H1 (cell line): ENCODE measurements at regions not wholly inside any gene's neighbourhood (a gene's known extent, or its start where the extent isn't known, plus 50 kb on each side); places are given as distances from the start of the nearest gene placed in this dataset.

Experiments used
- ASH2L ChIP-seq: fragments of 200-600, 300-600 bp; sonication (generic); IDR thresholded peaks from one replicate; pipeline ENCODE4 v1.7.1; 2017; ENCODE audit warnings: low read length
- BRCA1 ChIP-seq: IDR thresholded peaks from 2 replicates; pipeline ENCODE4 v1.6.1; 2012; ENCODE audit warnings: low read depth, low read length, improper control_type of control experiment
- CHD7 ChIP-seq: fragments of 300-600 bp; sonication (generic); IDR thresholded peaks from 2 replicates; pipeline ENCODE4 v1.7.1; 2012; ENCODE audit warnings: low read length, moderate library complexity, mild to moderate bottlenecking, inconsistent platforms; ENCODE audit not compliant: insufficient replicate concordance
- FOSL1 ChIP-seq: IDR thresholded peaks from 2 replicates; pipeline ENCODE4 v1.6.1; 2011; ENCODE audit warnings: mild to moderate bottlenecking, low read depth, low read length, moderate library complexity; ENCODE audit not compliant: insufficient read depth
- KDM4A ChIP-seq: IDR thresholded peaks from one replicate; pipeline ENCODE4 v1.7.1; 2012; ENCODE audit warnings: low read depth, mild to moderate bottlenecking, moderate library complexity, low read length, inconsistent platforms; ENCODE audit not compliant: severe bottlenecking
- NANOG ChIP-seq: IDR thresholded peaks from 2 replicates; pipeline ENCODE4 v1.6.1; 2011; ENCODE audit warnings: low read length, low read depth, mild to moderate bottlenecking, inconsistent platforms; ENCODE audit not compliant: insufficient read depth, poor library complexity, severe bottlenecking
- RAD21 ChIP-seq, 2 experiments: IDR thresholded peaks in 1 of 2; conservative IDR thresholded peaks in 1 of 2; 2 replicates each; pipeline ENCODE4 v1.6.1; 2011; ENCODE audit warnings: low read depth in 2 of 2, low read length in 2 of 2, improper control_type of control experiment in 1 of 2, inconsistent platforms in 1 of 2, mild to moderate bottlenecking in 1 of 2, moderate library complexity in 1 of 2
- SIN3A ChIP-seq, 2 experiments: IDR thresholded peaks in 1 of 2; conservative IDR thresholded peaks in 1 of 2; 2 replicates each; pipeline ENCODE4 v1.6.1; 2011 to 2012; ENCODE audit warnings: low read length in 2 of 2, improper control_type of control experiment in 1 of 2, low read depth in 1 of 2, mild to moderate bottlenecking in 1 of 2
- SIX5 ChIP-seq: IDR thresholded peaks from 2 replicates; pipeline ENCODE4 v1.6.1; 2011; ENCODE audit warnings: mild to moderate bottlenecking, low read depth, low read length
- SP1 ChIP-seq: IDR thresholded peaks from 2 replicates; pipeline ENCODE4 v1.6.1; 2011; ENCODE audit warnings: low read depth, low read length
- SRF ChIP-seq: IDR thresholded peaks from 2 replicates; pipeline ENCODE4 v1.6.1; 2011; ENCODE audit warnings: mild to moderate bottlenecking, low read depth, low read length, moderate library complexity

GRCh38 chr18:71362140-71362539, 1073.3 kb downstream of the SOCS6 start (continued):
- TF ChIP-seq CHD7 (no peak), SRF (no peak), RAD21 (IDR thresholded peaks at IDR 0.05 in 1 of 2, conservative IDR thresholded peaks at IDR 0.05 in 1 of 2; ENCODE audit: low read depth in 2 of 2, low read length in 2 of 2) (no peak), NANOG (no peak), SIX5 (no peak), FOSL1 (no peak), ASH2L (no peak), SP1 (no peak), BRCA1 (no peak), SIN3A (conservative IDR thresholded peaks at IDR 0.05 in 1 of 2, IDR thresholded peaks at IDR 0.05 in 1 of 2; ENCODE audit: low read depth in 1 of 2, low read length in 2 of 2) (no peak), KDM4A (no peak)
